HUES48 (cell line): ENCODE measurements at regions not wholly inside any gene's neighbourhood (a gene's known extent, or its start where the extent isn't known, plus 50 kb on each side); places are given as distances from the start of the nearest gene placed in this dataset.

Source experiments
- H3K27ac ChIP-seq: one replicate; pipeline ENCODE4 v1.7.0; 2013; ENCODE audit warnings: low read depth, low read length, inconsistent platforms
- H3K27me3 ChIP-seq: 2 replicates; pipeline ENCODE4 v1.6.1; 2013; ENCODE audit warnings: mild to moderate bottlenecking, low read length; ENCODE audit not compliant: control insufficient read depth, insufficient read depth
- H3K36me3 ChIP-seq: 2 replicates; pipeline ENCODE4 v1.6.1; 2013; ENCODE audit warnings: low read length; ENCODE audit not compliant: control insufficient read depth, insufficient read depth
- H3K4me1 ChIP-seq: 2 replicates; pipeline ENCODE4 v1.6.1; 2013; ENCODE audit warnings: mild to moderate bottlenecking, low read length; ENCODE audit not compliant: control insufficient read depth, insufficient read depth
- H3K4me3 ChIP-seq: 2 replicates; pipeline ENCODE4 v1.5.1; 2013; ENCODE audit warnings: mild to moderate bottlenecking, low read depth, low read length
- H3K9ac ChIP-seq: 2 replicates; pipeline ENCODE4 v1.6.1; 2013; ENCODE audit warnings: mild to moderate bottlenecking, low read depth, low read length, moderate library complexity
- H3K9me3 ChIP-seq: 2 replicates; pipeline ENCODE4 v1.6.1; 2013; ENCODE audit warnings: low read length; ENCODE audit not compliant: control insufficient read depth, insufficient read depth

DNA sequence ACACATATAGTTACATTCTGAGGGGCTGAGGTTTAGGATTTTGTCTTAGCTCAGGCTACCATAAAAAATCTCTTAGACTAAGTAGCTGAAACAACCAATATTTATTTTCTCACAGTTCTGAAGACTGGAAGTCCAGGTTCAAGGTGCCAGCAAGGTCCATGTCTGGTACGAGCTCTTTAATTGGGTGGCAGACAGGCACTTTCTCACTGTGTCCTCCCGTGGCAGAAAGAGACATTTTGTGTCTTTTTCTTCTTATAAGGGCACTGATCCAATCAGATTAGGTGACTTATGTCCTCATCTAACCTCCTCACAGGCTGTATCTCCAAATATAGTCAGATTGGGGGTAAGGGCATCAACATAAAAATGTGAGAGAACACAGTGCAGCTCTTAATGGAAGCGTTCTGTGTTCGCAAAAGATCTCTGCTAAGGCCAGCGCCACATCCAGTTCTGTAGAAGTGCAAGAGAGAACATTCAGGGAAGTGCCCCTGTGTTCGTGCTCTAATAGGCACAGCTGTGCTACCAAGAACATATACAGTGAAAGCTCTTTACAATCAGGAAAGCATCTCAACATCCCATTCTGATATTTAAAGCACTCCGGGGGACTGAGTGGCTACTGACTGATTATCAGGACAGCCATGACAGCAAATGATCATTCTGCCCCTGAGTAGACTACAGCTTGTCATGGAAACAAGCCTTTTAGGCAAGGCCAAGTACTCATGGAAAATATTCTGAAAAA is 819.2 kb downstream of the LIG4 start:
- Histone ChIP-seq H3K27ac (no peak overlapping the region), H3K4me3 (no peak overlapping the region), H3K9ac (no peak overlapping the region), H3K27me3 (no peaks in the 10 kb centered on the region), H3K9me3 (no peaks in the 10 kb centered on the region), H3K4me1 (peaks cover 2% of the 10 kb centered on the region; the same call in 1 of the 2 replicates), H3K36me3 (no peaks in the 10 kb centered on the region)

DNA sequence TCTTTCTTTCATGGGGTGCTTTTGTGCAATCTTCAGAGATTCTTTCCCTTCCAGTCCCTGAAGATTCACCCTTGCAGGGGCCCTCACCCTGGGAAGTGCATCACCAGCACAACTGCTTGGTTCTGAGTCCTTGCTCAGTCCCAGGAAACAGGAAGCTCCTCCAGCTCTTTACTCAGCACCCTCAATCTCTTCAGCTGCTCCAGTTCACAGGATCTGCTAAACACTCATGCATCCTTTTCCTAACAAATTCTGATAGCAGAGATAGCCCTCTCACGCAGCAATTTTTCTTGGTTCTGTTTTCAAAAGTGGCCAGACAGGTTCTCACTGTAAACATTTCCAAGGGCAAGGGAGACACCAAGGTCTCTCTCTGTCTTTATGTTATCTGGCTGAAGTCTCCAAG is 823.1 kb downstream of the LIG4 start:
- Histone ChIP-seq H3K4me3 (no peak overlapping the region), H3K27ac (no peak overlapping the region), H3K4me1 (peaks cover 11% of the 10 kb centered on the region), H3K9me3 (no peaks in the 10 kb centered on the region), H3K27me3 (no peaks in the 10 kb centered on the region), H3K9ac (no peak overlapping the region), H3K36me3 (no peaks in the 10 kb centered on the region)

DNA sequence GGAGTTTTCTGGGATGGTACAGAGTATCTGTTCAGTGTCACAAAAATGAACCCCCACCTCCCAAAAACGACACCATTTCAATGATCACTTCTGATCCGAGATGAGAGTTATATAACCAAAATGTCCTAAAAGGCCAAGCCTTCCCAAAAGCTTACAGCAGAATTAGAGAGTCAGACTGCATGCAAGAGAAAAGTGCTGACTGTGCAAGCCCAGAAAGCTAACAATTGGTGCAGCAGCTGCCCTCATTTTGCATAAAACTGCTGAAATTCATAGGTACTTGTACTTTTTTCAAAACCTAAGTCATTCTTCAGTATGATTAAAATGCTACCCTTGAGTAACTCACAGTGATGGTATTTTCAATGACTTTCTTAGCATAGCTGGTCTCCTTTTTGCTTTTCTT is 819.6 kb upstream of the ARGLU1 start:
- Histone ChIP-seq H3K27ac (no peak overlapping the region), H3K27me3 (no peaks in the 10 kb centered on the region), H3K4me3 (no peak overlapping the region), H3K9ac (no peak overlapping the region), H3K4me1 (peaks cover 14% of the 10 kb centered on the region), H3K36me3 (no peaks in the 10 kb centered on the region), H3K9me3 (no peaks in the 10 kb centered on the region)

DNA sequence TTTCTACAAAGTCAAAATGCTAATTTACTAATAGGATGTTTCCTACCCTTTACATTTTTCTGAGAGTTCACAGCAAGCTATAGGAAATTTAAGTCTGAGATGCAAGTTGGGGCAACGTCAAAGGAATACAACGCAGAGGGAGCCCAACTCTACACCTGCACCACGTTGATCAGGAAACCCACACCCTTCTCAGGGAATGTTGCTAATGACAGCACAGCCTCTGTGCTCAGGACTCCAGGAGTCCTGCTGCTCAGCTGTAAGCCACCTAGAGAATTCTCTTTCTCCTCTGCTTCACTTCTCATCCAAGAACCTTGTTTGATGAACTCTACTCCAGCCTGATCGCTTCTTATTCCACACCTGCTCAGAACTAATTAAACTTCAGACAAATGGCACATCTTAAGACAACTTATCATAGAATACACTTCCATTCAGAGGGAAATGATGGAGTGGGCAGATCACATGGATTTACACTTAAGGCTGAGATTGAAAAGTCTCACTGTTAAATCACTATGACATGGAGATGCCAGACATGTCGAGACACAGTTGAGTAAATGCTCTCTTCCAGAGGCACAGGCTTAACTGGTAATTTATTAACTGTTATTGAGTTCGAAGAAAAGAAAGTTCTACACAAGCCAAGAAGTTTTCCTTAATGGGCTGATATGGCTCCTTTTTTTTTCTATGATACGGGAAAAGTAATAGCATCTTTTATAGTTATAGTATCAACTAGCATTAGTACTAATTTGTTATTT is 811.6 kb upstream of the ARGLU1 start:
- Histone ChIP-seq H3K36me3 (no peaks in the 10 kb centered on the region), H3K27me3 (no peaks in the 10 kb centered on the region), H3K27ac (peak overlapping the region; percentile 10), H3K9me3 (no peaks in the 10 kb centered on the region), H3K9ac (no peak overlapping the region), H3K4me1 (peaks cover 20% of the 10 kb centered on the region), H3K4me3 (no peak overlapping the region)

DNA sequence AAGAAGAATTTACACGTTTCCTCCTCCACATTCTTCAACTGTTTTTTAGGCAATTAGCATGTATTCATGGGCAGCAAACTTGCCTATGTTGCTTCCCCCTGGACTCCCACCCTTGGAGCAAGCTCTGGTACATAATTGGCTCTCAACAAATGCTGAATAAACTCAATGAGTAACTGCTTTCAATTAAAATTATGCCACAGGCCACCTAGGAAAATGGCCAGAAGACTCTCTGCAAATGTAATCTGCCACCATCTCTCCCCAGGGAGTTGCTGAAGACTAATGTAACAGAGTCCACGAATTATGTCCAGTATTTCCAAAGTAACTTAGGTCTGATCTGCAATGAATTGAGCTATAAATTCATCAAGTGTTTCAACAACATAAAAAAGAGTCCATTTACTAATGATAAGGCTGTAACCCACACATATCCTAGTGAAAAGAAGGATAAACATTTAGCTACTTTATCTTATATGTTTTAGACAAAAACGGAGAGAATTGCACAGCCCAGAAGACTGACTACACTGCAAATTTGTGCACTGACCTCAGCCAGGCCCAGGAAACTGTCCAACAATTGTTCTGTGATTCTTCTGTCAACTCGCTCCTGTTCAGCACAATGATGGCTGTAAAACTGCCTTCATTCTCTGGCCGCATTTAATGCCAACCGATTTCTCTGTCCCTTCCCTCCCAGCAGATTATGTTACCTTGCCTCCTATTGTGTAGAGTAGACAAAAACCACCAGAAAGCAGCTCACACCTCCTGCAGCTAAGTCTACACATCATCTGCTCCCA is 808.6 kb upstream of the ARGLU1 start:
- Histone ChIP-seq H3K36me3 (no peaks in the 10 kb centered on the region), H3K4me1 (peaks cover 24% of the 10 kb centered on the region), H3K27me3 (no peaks in the 10 kb centered on the region), H3K9ac (no peak overlapping the region), H3K27ac (no peak overlapping the region), H3K4me3 (no peak overlapping the region), H3K9me3 (no peaks in the 10 kb centered on the region)

DNA sequence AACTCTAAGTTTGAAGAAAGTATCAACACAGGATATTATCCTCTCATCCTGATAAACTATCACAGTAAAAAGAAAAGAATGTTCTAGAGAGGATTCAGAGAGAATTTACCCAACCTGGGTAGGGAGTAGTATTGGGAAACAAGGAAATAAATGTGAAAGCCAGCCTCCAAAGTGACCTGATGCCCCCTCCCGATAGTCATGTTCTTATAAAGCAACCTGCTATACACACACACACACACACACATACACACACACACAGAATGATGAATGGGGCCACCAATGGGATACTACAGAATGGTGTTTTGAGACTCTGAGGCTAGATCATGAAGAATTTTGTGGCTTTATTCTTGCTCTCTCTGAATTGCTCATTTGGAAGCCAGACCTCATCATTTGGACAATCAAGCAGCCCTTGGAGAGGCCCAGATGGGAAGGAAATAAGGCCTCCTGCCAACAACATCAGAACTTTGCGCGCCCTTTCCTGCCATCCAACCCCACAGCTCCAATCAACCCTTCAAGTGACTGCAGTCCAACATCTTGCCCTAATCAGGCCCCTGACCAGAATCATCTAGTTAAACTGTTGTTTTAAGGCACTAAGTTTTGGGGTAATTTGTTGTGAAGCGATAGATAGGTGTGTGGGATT is 807.9 kb upstream of the ARGLU1 start:
- no peaks in the 10 kb centered on the region for H3K36me3 ChIP-seq
- peaks cover 26% of the 10 kb centered on the region for H3K4me1 ChIP-seq
- H3K4me3 ChIP-seq, result no peak overlapping the region
- H3K9me3 ChIP-seq, result no peaks in the 10 kb centered on the region
- H3K27me3 ChIP-seq, result no peaks in the 10 kb centered on the region
- H3K27ac ChIP-seq, result no peak overlapping the region
- no peak overlapping the region for H3K9ac ChIP-seq

DNA sequence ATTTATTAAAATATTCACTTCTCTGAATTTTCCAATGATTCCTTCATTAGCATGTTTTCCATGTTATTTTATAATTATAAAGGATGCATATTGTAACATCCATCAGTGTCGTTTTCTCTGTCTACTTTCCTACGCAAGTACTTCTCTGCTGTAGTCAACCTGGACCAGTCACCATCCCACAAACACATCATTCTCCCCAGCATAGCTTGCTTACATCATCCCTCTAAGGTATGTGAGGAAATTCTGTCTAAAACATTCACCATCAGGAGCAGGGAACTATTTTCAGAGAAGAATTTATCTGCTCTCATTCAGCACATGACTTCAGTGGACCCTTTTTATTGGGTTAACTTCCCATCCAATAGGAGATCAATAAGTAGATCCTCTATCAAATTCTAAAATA is 806.1 kb upstream of the ARGLU1 start:
- H3K27me3 ChIP-seq, result no peaks in the 10 kb centered on the region
- peaks cover 18% of the 10 kb centered on the region for H3K4me1 ChIP-seq
- H3K36me3 ChIP-seq, result no peaks in the 10 kb centered on the region
- no peak overlapping the region for H3K4me3 ChIP-seq
- H3K9ac ChIP-seq, result no peak overlapping the region
- H3K27ac ChIP-seq, result no peak overlapping the region
- H3K9me3 ChIP-seq, result no peaks in the 10 kb centered on the region

DNA sequence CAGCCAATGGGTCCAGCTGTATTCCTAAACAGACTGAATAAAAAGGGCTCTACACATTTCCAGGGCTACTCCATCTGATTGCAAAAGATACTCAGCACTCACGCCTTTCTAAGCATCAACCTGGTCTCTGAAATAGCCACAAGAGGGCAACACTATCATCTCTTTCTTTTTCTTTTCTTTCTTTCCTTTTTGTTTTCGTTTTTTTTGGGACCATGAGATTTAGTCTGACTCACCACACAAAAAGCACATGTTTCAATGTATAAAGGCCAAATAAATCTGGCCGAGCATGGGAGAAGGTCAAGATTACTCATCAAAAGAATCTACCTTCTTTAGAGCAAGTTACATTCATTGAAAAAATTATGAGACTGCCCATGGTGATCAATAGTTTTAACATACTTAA is 805.6 kb upstream of the ARGLU1 start:
- no peak overlapping the region for H3K9ac ChIP-seq
- H3K27me3 ChIP-seq, result no peaks in the 10 kb centered on the region
- no peaks in the 10 kb centered on the region for H3K36me3 ChIP-seq
- H3K9me3 ChIP-seq, result no peaks in the 10 kb centered on the region
- H3K27ac ChIP-seq, result no peak overlapping the region
- H3K4me3 ChIP-seq, result no peak overlapping the region
- H3K4me1 ChIP-seq, result peaks cover 17% of the 10 kb centered on the region

DNA sequence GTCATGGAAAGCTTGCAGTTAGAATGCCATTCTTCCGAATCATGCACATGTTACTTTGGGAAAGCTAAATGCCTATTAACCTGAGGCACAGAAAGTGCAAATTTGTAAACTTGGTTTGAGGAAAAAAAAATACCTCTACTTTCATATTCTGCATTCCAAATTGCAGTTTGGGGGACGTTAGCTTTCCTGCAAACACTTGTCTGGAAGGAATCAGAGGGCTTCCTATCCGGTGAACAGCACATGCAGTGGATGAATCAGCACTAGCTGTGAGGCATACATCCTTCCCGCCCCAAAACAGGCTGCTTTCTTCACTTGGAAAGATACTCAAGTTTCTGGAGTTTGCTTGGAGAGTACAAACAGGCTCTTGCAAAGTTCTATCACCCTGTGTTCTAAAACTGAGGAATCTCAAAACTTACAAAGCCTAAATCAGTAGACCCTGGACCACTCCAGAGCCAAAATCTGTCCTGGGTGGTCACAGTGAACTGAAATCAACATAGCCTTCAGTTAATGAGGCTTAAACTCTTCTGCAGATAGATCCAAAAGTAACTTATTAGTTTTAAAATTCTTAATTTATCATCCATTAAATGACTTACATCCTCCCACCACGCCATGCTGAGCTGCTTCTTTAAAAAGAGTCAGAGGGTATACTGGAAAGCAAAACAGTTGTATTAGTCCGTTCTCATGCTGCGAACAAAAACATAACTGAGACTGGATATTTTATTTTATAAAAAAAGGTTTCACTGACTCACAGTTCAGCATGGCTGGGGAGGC is 802.3 kb upstream of the ARGLU1 start:
- Histone ChIP-seq H3K27ac (no peak overlapping the region), H3K4me3 (no peak overlapping the region), H3K4me1 (peaks cover 15% of the 10 kb centered on the region; the same call in 1 of the 2 replicates), H3K36me3 (no peaks in the 10 kb centered on the region), H3K9me3 (no peaks in the 10 kb centered on the region), H3K9ac (no peak overlapping the region), H3K27me3 (no peaks in the 10 kb centered on the region)

DNA sequence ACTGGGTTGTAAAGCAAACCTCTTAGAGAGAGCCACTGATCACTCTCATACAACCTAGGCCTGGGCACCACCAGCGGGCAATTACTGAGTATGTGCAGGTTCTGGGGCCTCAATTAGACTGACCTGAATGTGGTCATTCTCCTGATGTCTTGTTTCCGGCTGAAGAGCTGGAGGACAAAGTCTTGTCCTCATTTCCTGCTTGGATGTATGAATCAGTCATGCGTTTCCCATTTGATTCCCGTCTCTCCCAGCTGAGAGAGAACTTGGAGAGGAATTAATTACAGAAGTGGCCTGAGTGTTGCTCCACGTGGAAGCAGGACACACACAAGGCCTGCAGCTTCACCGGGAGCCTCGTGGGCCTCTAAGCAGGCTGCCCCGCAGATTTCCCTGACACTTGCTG is 799.3 kb upstream of the ARGLU1 start:
- H3K27me3 ChIP-seq, result no peaks in the 10 kb centered on the region
- no peaks in the 10 kb centered on the region for H3K9me3 ChIP-seq
- peaks cover 15% of the 10 kb centered on the region; the same call in 1 of the 2 replicates for H3K4me1 ChIP-seq
- no peak overlapping the region for H3K27ac ChIP-seq
- no peak overlapping the region for H3K9ac ChIP-seq
- no peaks in the 10 kb centered on the region for H3K36me3 ChIP-seq
- H3K4me3 ChIP-seq, result no peak overlapping the region
